ENCODE measurements at regions not wholly inside any gene's neighbourhood (a gene's known extent, or its start where the extent isn't known, plus 50 kb on each side); places are given as distances from the start of the nearest gene placed in this dataset.

GRCh38 chr7:38007096-38007495, 86.7 kb downstream of the EPDR1 start:
- no peak overlapping the region for H2BK20ac ChIP-seq (ENCODE audit: low read depth, low read length, poor library complexity, severe bottlenecking)
- H3K4ac ChIP-seq (ENCODE audit: low read depth, low read length): no peak overlapping the region
- H3T11ph ChIP-seq (ENCODE audit: low read length): no peak overlapping the region
- H3K23me2 ChIP-seq (ENCODE audit: insufficient read length, low read depth, low read length, poor library complexity, severe bottlenecking): no peaks in the 10 kb centered on the region
- H3K9me3 Mint-ChIP-seq: peaks cover 11 to 14% of the 10 kb centered on the region in 2 experiments
- no peaks in the 10 kb centered on the region for H3K9me3 ChIP-seq (ENCODE audit: control insufficient read depth, low read depth, low read length)
- H4K5ac ChIP-seq (ENCODE audit: insufficient read length, low read depth, low read length): no peak overlapping the region
- no peak overlapping the region for H2BK12ac ChIP-seq (ENCODE audit: insufficient read length, low read depth, low read length)
- H3K56ac ChIP-seq (ENCODE audit: insufficient read length, low read depth, low read length): no peak overlapping the region
- no peaks in the 10 kb centered on the region for H3K27me3 ChIP-seq (ENCODE audit: insufficient read depth, low read length)
- no peak overlapping the region for H2BK5ac ChIP-seq (ENCODE audit: insufficient read length, low read length)
- no peak overlapping the region for H3K27ac Mint-ChIP-seq
- H2BK120ac ChIP-seq (ENCODE audit: low read depth, low read length, poor library complexity, severe bottlenecking): no peak overlapping the region
- no peak overlapping the region for H2AK5ac ChIP-seq (ENCODE audit: insufficient read length, low read length)
- no peaks in the 10 kb centered on the region for H3K79me2 ChIP-seq (ENCODE audit: insufficient read depth, low read length)
- no peak overlapping the region for H3K14ac ChIP-seq (ENCODE audit: insufficient read depth, low read length)
- H2AFZ ChIP-seq (ENCODE audit: low read length): no peak overlapping the region
- H3K79me1 ChIP-seq (ENCODE audit: insufficient read depth, low read depth, low read length, poor library complexity, severe bottlenecking): no peaks in the 10 kb centered on the region
- H2BK15ac ChIP-seq (ENCODE audit: low read depth, low read length): no peak overlapping the region
- H3K36me3 Mint-ChIP-seq (ENCODE audit: insufficient read depth in 1 of 3, low read depth in 3 of 3): peaks cover 0 to 15% (median 3%) of the 10 kb centered on the region in 3 experiments; a peak in 4 of 7 replicates
- H3K4me1 Mint-ChIP-seq: peaks cover 6 to 8% of the 10 kb centered on the region in 2 experiments; a peak in 3 of 4 replicates
- H3K18ac ChIP-seq (ENCODE audit: insufficient read length, low read depth, low read length): no peak overlapping the region
- H3K4me1 ChIP-seq (ENCODE audit: insufficient read depth, low read length): no peaks in the 10 kb centered on the region
- no peak overlapping the region for H3K9ac ChIP-seq (ENCODE audit: extremely low read depth, insufficient read length, low read length)
- H4K20me1 ChIP-seq (ENCODE audit: control insufficient read depth, insufficient read depth, insufficient read length): no peaks in the 10 kb centered on the region
- H4K91ac ChIP-seq (ENCODE audit: insufficient read length, low read depth, low read length): no peak overlapping the region
- DNase-seq: no peak
- H4K8ac ChIP-seq (replicated peaks; ENCODE audit: insufficient read length, low read depth, low read length): no peak overlapping the region
- no peak overlapping the region for H3K27ac ChIP-seq (ENCODE audit: insufficient read length, low read depth, low read length)
- H3K23ac ChIP-seq (ENCODE audit: insufficient read length, low read depth, low read length): no peak overlapping the region
- H3K27me3 Mint-ChIP-seq (ENCODE audit: low read depth): peaks cover 2% of the 10 kb centered on the region
- no peak overlapping the region for H3K4me2 ChIP-seq (ENCODE audit: insufficient read depth, insufficient read length, low read length)
- no peak for TF ChIP-seq CTCF (conservative IDR thresholded peaks at IDR 0.05)
- no peak overlapping the region for H3K4me3 Mint-ChIP-seq
